LNCAP (cell line): ENCODE measurements at regions not wholly inside any gene's neighbourhood (a gene's known extent, or its start where the extent isn't known, plus 50 kb on each side); places are given as distances from the start of the nearest gene placed in this dataset.

ENCODE experiments used
- CTCF ChIP-seq: fragments of 450-650 bp; IDR thresholded peaks from 2 replicates; pipeline ENCODE4 v1.5.1; 2017; ENCODE audit warnings: mild to moderate bottlenecking

GRCh38 chr3:31051226-31051625 is 156.8 kb upstream of the GADL1 start:
- no peak for TF ChIP-seq CTCF

- TF ChIP-seq CTCF = no peak
Measured at GRCh38 chr3:31053299-31053698, 158.8 kb upstream of the GADL1 start.

- TF ChIP-seq CTCF = no peak
Measured at GRCh38 chr3:31054032-31054431, 159.6 kb upstream of the GADL1 start.

GRCh38 chr3:31055757-31056156 is 161.3 kb upstream of the GADL1 start:
- TF ChIP-seq CTCF = no peak

GRCh38 chr3:31057891-31058290 is 163.4 kb upstream of the GADL1 start:
- TF ChIP-seq CTCF = no peak

- no peak for TF ChIP-seq CTCF
Measured at GRCh38 chr3:31064021-31064420, 169.6 kb upstream of the GADL1 start.

GRCh38 chr3:31065765-31066164 is 171.3 kb upstream of the GADL1 start:
- TF ChIP-seq CTCF = no peak

GRCh38 chr3:31067004-31067403 is 172.5 kb upstream of the GADL1 start:
- no peak for TF ChIP-seq CTCF
